HuH-7 (cell line): ENCODE measurements at regions not wholly inside any gene's neighbourhood (a gene's known extent, or its start where the extent isn't known, plus 50 kb on each side); places are given as distances from the start of the nearest gene placed in this dataset.
"Not testable (repeated sequence)": the region's sequence is repeated elsewhere in the genome, so short reads cannot be mapped to it uniquely, and the experiment has no call there.

Experiments used
- DNase-seq: peaks from one replicate; pipeline ENCODE4 v3.0.0; 2011; ENCODE audit warnings: low spot score

DNA sequence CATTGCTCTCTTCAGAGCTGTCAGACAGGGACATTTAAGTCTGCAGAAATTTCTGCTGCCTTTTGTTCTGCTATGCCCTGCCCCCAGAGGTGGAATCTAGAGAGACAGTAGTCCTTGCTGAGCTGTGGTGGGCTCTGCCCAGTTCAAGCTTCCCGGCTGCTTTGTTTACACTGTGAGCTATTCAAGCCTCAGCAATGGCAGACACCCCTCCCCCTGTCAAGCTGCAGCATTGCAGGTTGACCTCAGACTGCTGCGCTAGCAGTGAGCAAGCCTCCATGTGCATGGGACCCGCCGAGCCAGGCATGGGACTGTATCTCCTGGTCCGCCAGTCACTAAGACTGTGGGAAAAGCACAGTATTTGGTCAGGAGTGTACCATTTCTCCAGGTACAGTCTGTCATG is 53.6 kb upstream of the MAPK10 start:
- DNase-seq = not testable (repeated sequence)

DNA sequence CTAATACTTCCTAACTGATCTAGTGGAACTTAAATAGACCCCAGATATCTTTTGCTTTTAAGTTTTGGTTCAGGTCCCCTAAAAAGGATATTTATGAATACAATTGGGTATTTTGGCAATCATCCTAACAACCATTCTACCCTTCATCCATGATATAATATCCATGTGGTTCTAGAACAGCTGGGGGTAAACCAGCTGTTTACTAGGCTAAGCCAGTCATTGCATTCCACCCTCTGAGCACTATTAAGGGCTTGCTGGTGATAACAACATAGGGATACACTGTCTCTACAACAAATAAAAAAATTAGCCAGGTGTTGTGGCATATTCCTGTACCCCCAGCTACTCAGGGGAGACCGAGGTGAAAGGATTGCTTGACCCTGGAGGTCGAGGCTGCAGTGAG is 54.8 kb upstream of the MAPK10 start:
- no peak for DNase-seq

DNA sequence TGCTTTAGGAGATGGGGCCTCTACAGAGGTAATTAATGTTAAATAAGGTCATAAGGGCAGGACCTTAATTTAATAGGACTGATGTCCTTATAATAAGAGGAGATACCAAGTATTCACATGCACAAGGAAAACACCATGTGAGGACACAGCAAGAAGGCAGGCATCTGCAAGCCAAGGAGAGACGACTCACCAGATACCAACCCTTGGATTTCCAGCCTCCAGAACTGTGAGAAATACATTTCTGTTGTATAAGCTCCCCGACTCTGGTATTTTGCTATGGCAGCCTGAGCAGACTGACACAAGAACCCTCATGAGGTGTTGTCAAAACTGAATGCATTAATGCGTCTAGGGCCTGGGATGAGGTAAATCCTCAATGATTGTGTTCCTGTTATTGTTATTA is 56.2 kb upstream of the MAPK10 start:
- no peak for DNase-seq

- DNase-seq = no peak
Measured at GRCh38 chr4:86421461-86421860, 61.6 kb upstream of the MAPK10 start.

GRCh38 chr4:86431543-86432116 is 71.8 kb upstream of the MAPK10 start:
- no peak for DNase-seq

DNA sequence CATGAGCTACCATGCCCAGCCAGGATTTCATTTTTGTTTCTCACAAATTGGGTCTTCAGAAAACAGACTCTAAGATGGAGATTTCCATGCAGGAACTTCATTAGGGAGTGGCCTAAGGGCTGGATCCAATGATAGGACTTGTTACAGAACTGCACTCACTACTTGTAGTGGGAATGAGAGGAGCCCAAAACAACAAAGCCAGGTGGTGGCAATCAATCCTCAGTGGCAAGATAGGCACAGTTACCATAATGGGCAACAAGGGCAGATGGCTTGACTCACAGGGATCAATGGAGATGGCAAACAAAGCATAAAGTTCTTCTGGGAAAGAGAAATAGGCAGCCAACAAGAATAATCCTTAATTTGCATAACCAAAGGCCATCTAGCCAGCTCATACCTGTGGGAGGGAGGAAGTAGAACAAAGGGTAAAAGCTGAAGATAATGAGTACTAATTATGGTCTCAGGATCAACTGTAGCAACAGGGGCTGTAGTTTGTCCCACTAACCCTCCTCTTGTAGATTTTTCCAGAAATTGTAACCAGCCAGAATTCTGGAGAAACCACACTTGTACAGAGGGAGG is 72.8 kb upstream of the MAPK10 start:
- no peak for DNase-seq

- no peak for DNase-seq
Measured at GRCh38 chr4:86439293-86439692, 79.4 kb upstream of the MAPK10 start.

GRCh38 chr4:86441175-86441936 is 81.5 kb upstream of the MAPK10 start:
- DNase-seq = no peak

DNA sequence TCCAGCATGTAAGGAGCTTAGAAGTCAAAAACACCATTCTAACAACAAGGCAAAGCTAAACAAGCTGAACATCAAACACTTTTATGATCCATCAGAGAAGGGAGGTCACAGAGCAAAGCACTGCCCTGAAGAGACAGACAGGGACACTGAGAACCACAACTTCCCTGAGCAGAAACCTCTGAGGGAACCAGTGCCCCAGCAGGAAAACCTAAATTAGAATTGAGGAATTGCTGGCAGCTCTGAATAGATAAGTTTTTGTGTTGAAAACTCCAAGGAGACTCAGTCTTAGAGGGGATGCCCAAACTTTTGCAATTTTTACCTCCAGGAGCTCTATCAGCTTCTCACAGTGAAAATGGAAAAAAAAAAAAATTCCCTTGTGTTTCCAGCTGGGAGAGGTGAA is 83.0 kb upstream of the MAPK10 start:
- no peak for DNase-seq

DNA sequence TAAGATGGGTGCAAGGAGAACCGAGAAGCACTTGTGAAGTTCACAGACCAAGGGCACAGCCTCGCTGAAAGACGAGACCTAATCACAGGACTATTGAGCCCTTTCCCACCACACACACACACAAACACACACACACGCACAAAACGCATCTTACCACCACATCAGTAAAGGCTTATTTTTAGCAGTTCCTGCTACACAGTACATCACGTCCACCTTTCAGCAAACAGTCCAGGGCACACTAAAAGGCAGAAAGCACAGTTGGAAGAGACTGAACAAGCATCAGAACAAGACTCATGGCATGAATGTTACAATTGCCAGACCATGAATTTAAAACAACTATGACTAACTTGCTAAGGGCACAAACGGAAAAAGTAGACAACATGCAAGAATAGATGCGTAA is 83.6 kb upstream of the MAPK10 start:
- DNase-seq = no peak

GRCh38 chr4:86446996-86447395 is 87.1 kb upstream of the MAPK10 start:
- DNase-seq = no peak

DNA sequence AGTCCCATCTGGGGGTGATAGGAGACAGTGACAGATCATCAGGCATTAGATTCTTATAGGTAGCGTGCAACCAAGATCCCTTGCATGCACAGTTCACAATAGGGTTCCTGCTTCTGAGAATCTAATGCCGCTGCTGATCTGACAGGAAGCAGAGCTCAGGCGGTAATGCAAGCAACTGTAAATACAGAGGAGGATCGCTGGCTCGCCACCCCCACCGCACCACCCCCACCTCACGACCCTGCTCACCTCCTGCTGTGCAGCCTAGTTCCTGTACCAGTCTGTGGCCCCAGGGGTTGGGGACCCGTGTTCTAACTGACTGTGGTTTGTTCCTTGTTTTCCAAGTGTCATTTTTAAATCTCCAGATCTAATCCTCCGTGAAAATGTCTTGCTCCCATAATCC is 89.0 kb upstream of the MAPK10 start:
- DNase-seq = no peak

- DNase-seq = no peak
Measured at GRCh38 chr4:86449746-86450588, 90.1 kb upstream of the MAPK10 start.

GRCh38 chr4:86450861-86451260 is 91.0 kb upstream of the MAPK10 start:
- no peak for DNase-seq

DNA sequence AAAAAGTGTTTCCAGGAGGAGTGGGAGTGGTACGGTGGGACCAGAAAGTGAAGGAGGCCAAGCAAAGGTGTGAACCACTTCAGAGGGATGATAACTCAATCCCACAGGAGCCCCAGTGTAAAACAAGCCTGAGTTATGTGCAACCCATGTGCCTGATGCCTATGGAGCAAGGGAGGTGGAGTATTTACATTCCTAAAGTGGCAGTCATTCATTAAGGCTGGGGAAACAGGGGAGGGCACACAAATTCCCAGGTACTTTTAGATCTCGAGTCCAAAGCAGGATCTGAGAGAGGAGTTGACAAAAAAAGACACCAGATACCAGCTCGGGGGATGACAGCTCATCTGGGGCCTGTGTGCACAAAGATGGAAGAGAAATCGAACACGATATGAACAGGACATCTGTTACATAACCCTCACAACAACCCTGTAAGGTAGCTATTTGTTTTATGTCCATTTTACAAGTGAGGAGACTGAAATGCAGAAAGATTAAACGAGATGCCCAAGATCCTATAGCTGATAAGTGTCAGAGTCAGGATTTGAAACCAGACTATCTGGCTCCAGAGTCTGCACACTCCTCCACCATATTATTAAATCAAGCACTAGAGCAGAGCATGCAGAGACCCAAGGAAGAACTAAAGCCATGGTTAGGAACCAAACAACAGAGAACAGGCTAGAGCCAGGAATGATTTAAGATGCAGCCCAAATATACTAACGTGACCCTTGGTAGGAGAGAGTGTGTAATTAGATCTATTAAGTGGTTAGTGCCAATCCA is 91.9 kb upstream of the MAPK10 start:
- DNase-seq = no peak

GRCh38 chr4:86452422-86452891 is 92.6 kb upstream of the MAPK10 start:
- no peak for DNase-seq

GRCh38 chr4:86452924-86453531 is 93.2 kb upstream of the MAPK10 start:
- no peak for DNase-seq

- DNase-seq = not testable (repeated sequence)
Measured at GRCh38 chr4:86453611-86454072, 93.8 kb upstream of the MAPK10 start.

GRCh38 chr4:86461849-86462248 is 102.0 kb upstream of the MAPK10 start:
- no peak for DNase-seq

GRCh38 chr4:86472377-86473019 is 112.6 kb upstream of the MAPK10 start:
- no peak for DNase-seq

GRCh38 chr4:86478151-86478550 is 116.0 kb upstream of the PTPN13 start:
- not testable (repeated sequence) for DNase-seq
